Activated naive CD8-positive, alpha-beta T cell treated with anti-CD3 and anti-CD28 coated beads, Interleukin-2, amount 10 ng/mL, durations not matched to agents 7 days and 5 days (primary cell): ENCODE measurements at regions not wholly inside any gene's neighbourhood (a gene's known extent, or its start where the extent isn't known, plus 50 kb on each side); places are given as distances from the start of the nearest gene placed in this dataset.
A peak's percentile ranks its signal among the peaks of the same experiment; 100 is the strongest.

ENCODE experiments used
- ATAC-seq: fragments of 150-1000 bp; cut with Tn5 transposase; one replicate; pipeline ENCODE4 v1.10.0; 2021; ENCODE audit warnings: low read depth, moderate library complexity
- POLR2A ChIA-PET: fragments of 350-600 bp; sonication (Branson Sonifier 250); formaldehyde crosslinking; loops from one replicate; lab custom pipeline; 2021; ENCODE audit warnings: antibody characterized with exemption; lab: Charles Lee
- DNase-seq: peaks from one replicate; pipeline ENCODE4 v3.0.0; 2021
- H3K27ac Mint-ChIP-seq: one replicate; pipeline ENCODE4 v1.8.0; 2022; ENCODE audit warnings: mild to moderate bottlenecking, mixed read lengths
- H3K27me3 Mint-ChIP-seq: one replicate; pipeline ENCODE4 v1.8.0; 2022; ENCODE audit warnings: mild to moderate bottlenecking, moderate library complexity, mixed read lengths
- H3K36me3 Mint-ChIP-seq: one replicate; pipeline ENCODE4 v1.8.0; 2021; ENCODE audit warnings: mild to moderate bottlenecking, mixed read lengths
- H3K4me1 Mint-ChIP-seq: one replicate; pipeline ENCODE4 v1.8.0; 2021; ENCODE audit warnings: mixed read lengths
- H3K4me3 Mint-ChIP-seq: one replicate; pipeline ENCODE4 v1.8.0; 2022; ENCODE audit warnings: mild to moderate bottlenecking, moderate library complexity, mixed read lengths
- H3K9me3 Mint-ChIP-seq: one replicate; pipeline ENCODE4 v1.8.0; 2021; ENCODE audit warnings: mixed read lengths

GRCh38 chr5:8340739-8341344 is 471.9 kb downstream of the MTRR start:
- ATAC-seq (no peak), DNase-seq (no peak)
- POLR2A ChIA-PET = no interaction called here
- Mint-ChIP-seq H3K27me3 (no peaks in the 10 kb centered on the region), H3K4me1 (no peaks in the 10 kb centered on the region), H3K4me3 (peak overlapping the region; percentile 6), H3K9me3 (peaks cover 1% of the 10 kb centered on the region), H3K27ac (no peak overlapping the region), H3K36me3 (no peaks in the 10 kb centered on the region)

GRCh38 chr5:8341406-8341805 is 472.5 kb downstream of the MTRR start:
- DNase-seq (no peak), ATAC-seq (no peak)
- peaks cover 1% of the 10 kb centered on the region for H3K9me3 Mint-ChIP-seq
- H3K27me3 Mint-ChIP-seq = no peaks in the 10 kb centered on the region
- no peak overlapping the region for H3K27ac Mint-ChIP-seq
- H3K4me1 Mint-ChIP-seq = no peaks in the 10 kb centered on the region
- H3K36me3 Mint-ChIP-seq = no peaks in the 10 kb centered on the region
- POLR2A ChIA-PET = no interaction called here
- no peak overlapping the region for H3K4me3 Mint-ChIP-seq

- ATAC-seq (no peak), DNase-seq (no peak)
- peaks cover 6% of the 10 kb centered on the region for H3K9me3 Mint-ChIP-seq
- H3K4me1 Mint-ChIP-seq = peaks cover 4% of the 10 kb centered on the region
- no peak overlapping the region for H3K4me3 Mint-ChIP-seq
- H3K27me3 Mint-ChIP-seq = peaks cover 13% of the 10 kb centered on the region
- no peaks in the 10 kb centered on the region for H3K36me3 Mint-ChIP-seq
- H3K27ac Mint-ChIP-seq = no peak overlapping the region
- POLR2A ChIA-PET = no interaction called here
Observed at GRCh38 chr5:8347984-8348383, 479.0 kb downstream of the MTRR start.

GRCh38 chr5:8349855-8350254 is 480.9 kb downstream of the MTRR start:
- Mint-ChIP-seq H3K9me3 (peaks cover 6% of the 10 kb centered on the region), H3K27ac (no peak overlapping the region), H3K4me3 (no peak overlapping the region), H3K4me1 (peaks cover 4% of the 10 kb centered on the region), H3K36me3 (no peaks in the 10 kb centered on the region), H3K27me3 (peaks cover 14% of the 10 kb centered on the region)
- POLR2A ChIA-PET = no interaction called here
- ATAC-seq (no peak), DNase-seq (no peak)

- H3K9me3 Mint-ChIP-seq = peaks cover 4% of the 10 kb centered on the region
- peaks cover 16% of the 10 kb centered on the region for H3K27me3 Mint-ChIP-seq
- no peaks in the 10 kb centered on the region for H3K36me3 Mint-ChIP-seq
- no peak for DNase-seq
- no peak overlapping the region for H3K27ac Mint-ChIP-seq
- no peak for ATAC-seq
- H3K4me1 Mint-ChIP-seq = peaks cover 4% of the 10 kb centered on the region
- POLR2A ChIA-PET = no interaction called here
- no peak overlapping the region for H3K4me3 Mint-ChIP-seq
Observed at GRCh38 chr5:8350644-8351339, 481.8 kb downstream of the MTRR start.

GRCh38 chr5:8355981-8356380 is 487.0 kb downstream of the MTRR start:
- no peak for DNase-seq

GRCh38 chr5:8360012-8360411 is 491.1 kb downstream of the MTRR start:
- no peak for ATAC-seq
- no peak overlapping the region for H3K4me3 Mint-ChIP-seq
- POLR2A ChIA-PET = no interaction called here

More at GRCh38 chr5:8355981-8356380, 487.0 kb downstream of the MTRR start:
- H3K4me1 Mint-ChIP-seq = no peaks in the 10 kb centered on the region
- peaks cover 7% of the 10 kb centered on the region for H3K27me3 Mint-ChIP-seq
- POLR2A ChIA-PET = no interaction called here
- no peaks in the 10 kb centered on the region for H3K36me3 Mint-ChIP-seq
- no peaks in the 10 kb centered on the region for H3K9me3 Mint-ChIP-seq
- H3K4me3 Mint-ChIP-seq = no peak overlapping the region
- ATAC-seq = no peak
- H3K27ac Mint-ChIP-seq = no peak overlapping the region

GRCh38 chr5:8362495-8362894 is 493.5 kb downstream of the MTRR start:
- Mint-ChIP-seq H3K27ac (no peak overlapping the region), H3K36me3 (no peaks in the 10 kb centered on the region), H3K27me3 (peaks cover 3% of the 10 kb centered on the region), H3K4me1 (no peaks in the 10 kb centered on the region), H3K9me3 (no peaks in the 10 kb centered on the region), H3K4me3 (no peak overlapping the region)
- DNase-seq (no peak), ATAC-seq (no peak)
- POLR2A ChIA-PET = no interaction called here

More at GRCh38 chr5:8360012-8360411, 491.1 kb downstream of the MTRR start:
- H3K4me1 Mint-ChIP-seq = no peaks in the 10 kb centered on the region
- H3K27ac Mint-ChIP-seq = no peak overlapping the region
- no peak for DNase-seq
- peaks cover 5% of the 10 kb centered on the region for H3K27me3 Mint-ChIP-seq
- no peaks in the 10 kb centered on the region for H3K9me3 Mint-ChIP-seq
- no peaks in the 10 kb centered on the region for H3K36me3 Mint-ChIP-seq

GRCh38 chr5:8363138-8363537 is 494.2 kb downstream of the MTRR start:
- Mint-ChIP-seq H3K4me3 (no peak overlapping the region), H3K27me3 (peaks cover 3% of the 10 kb centered on the region), H3K36me3 (no peaks in the 10 kb centered on the region), H3K9me3 (no peaks in the 10 kb centered on the region), H3K4me1 (no peaks in the 10 kb centered on the region), H3K27ac (no peak overlapping the region)
- DNase-seq (no peak), ATAC-seq (no peak)
- POLR2A ChIA-PET = no interaction called here

- H3K4me3 Mint-ChIP-seq = no peak overlapping the region
- no peaks in the 10 kb centered on the region for H3K9me3 Mint-ChIP-seq
- H3K4me1 Mint-ChIP-seq = no peaks in the 10 kb centered on the region
- H3K27me3 Mint-ChIP-seq = peaks cover 3% of the 10 kb centered on the region
- DNase-seq = no peak
- H3K36me3 Mint-ChIP-seq = no peaks in the 10 kb centered on the region
- POLR2A ChIA-PET = no interaction called here
- no peak for ATAC-seq
- H3K27ac Mint-ChIP-seq = no peak overlapping the region
Observed at GRCh38 chr5:8366266-8366665, 497.3 kb downstream of the MTRR start.

- peaks cover 1% of the 10 kb centered on the region for H3K9me3 Mint-ChIP-seq
- H3K27ac Mint-ChIP-seq = no peak overlapping the region
- H3K4me3 Mint-ChIP-seq = no peak overlapping the region
- H3K4me1 Mint-ChIP-seq = peaks cover 6% of the 10 kb centered on the region
- ATAC-seq = peak; percentile 77
- peak; percentile 35 for DNase-seq
- POLR2A ChIA-PET = no interaction called here
- peaks cover 15% of the 10 kb centered on the region for H3K27me3 Mint-ChIP-seq
- H3K36me3 Mint-ChIP-seq = no peaks in the 10 kb centered on the region
Observed at GRCh38 chr5:8376478-8376877, 507.5 kb downstream of the MTRR start.

- peaks cover 17% of the 10 kb centered on the region for H3K27me3 Mint-ChIP-seq
- DNase-seq = no peak
- POLR2A ChIA-PET = no interaction called here
- no peak overlapping the region for H3K4me3 Mint-ChIP-seq
- ATAC-seq = no peak
- no peaks in the 10 kb centered on the region for H3K4me1 Mint-ChIP-seq
- no peaks in the 10 kb centered on the region for H3K9me3 Mint-ChIP-seq
- no peak overlapping the region for H3K27ac Mint-ChIP-seq
- H3K36me3 Mint-ChIP-seq = no peaks in the 10 kb centered on the region
Observed at GRCh38 chr5:8381972-8382371, 513.0 kb downstream of the MTRR start.

- Mint-ChIP-seq H3K27me3 (peaks cover 17% of the 10 kb centered on the region), H3K27ac (no peak overlapping the region), H3K4me3 (no peak overlapping the region), H3K36me3 (no peaks in the 10 kb centered on the region), H3K4me1 (no peaks in the 10 kb centered on the region), H3K9me3 (no peaks in the 10 kb centered on the region)
- POLR2A ChIA-PET = no interaction called here
- DNase-seq = no peak
- no peak for ATAC-seq
Observed at GRCh38 chr5:8382456-8382855, 513.5 kb downstream of the MTRR start.

- no peak for DNase-seq
- Mint-ChIP-seq H3K4me1 (no peaks in the 10 kb centered on the region), H3K36me3 (no peaks in the 10 kb centered on the region), H3K27me3 (peaks cover 14% of the 10 kb centered on the region), H3K4me3 (no peak overlapping the region), H3K27ac (no peak overlapping the region), H3K9me3 (peaks cover 2% of the 10 kb centered on the region)
- POLR2A ChIA-PET = no interaction called here
- ATAC-seq = no peak
Observed at GRCh38 chr5:8383616-8384015, 514.7 kb downstream of the MTRR start.
